ENCODE measurements at regions not wholly inside any gene's neighbourhood (a gene's known extent, or its start where the extent isn't known, plus 50 kb on each side); places are given as distances from the start of the nearest gene placed in this dataset.
A peak's percentile ranks its signal among the peaks of the same experiment; 100 is the strongest.

DNA sequence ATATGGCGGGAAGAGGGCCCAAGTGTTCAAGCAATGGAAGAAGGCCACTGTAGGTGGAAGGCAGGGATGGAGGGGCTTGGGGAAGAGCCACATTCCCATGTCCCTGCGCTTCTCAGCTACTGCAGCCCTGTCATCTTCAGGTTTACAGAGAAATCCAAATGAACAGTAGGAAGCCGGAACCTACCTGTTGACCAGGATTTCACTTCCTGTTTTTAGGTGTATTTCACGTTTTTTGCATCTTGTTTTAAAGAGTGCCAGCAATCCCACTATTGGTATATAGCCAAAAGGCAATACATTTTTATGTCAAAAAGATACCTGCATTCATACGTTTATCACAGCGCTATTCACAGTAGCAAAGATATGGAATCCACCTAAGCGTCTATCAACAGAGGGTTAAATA is 159.2 kb downstream of the SLC35B3 start:
- WGBS (ENCODE audit: insufficient coverage) = 94% methylated on average over 4 of the region's 7 CpGs
- H3K4me2 ChIP-seq (replicated peaks; ENCODE audit: extremely low read depth, low read length, poor library complexity, severe bottlenecking) = no peak overlapping the region
- no peak overlapping the region for H2AFZ ChIP-seq (ENCODE audit: insufficient read depth, low read depth, low read length, poor library complexity, severe bottlenecking)

DNA sequence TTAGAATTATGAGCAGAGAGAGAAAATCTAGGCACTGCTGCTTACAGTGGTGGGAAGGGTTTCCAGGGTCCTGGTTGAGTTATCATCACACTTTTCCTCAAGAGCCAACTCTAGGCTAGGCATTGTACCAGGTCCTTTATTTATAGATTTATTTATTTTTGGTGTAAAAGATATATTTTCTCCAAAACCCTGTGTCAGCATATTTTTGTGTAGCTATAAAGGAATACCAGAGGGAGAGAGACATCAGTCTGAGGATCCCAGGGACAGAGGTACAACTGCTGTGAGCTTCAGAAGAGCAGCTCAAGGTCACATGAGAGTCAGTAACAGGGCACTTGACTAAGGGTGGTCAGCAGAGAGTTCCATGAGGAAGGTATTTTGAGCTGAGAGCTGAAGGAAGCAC is 159.7 kb downstream of the SLC35B3 start:
- Histone ChIP-seq H2AFZ (ENCODE audit: insufficient read depth, low read depth, low read length, poor library complexity, severe bottlenecking) (no peak overlapping the region), H3K27me3 (ENCODE audit: control insufficient read depth in 2 of 2, insufficient read depth in 2 of 2, low read length in 2 of 2) (no peaks in the 10 kb centered on the region), H3K27ac (ENCODE audit: low read depth in 1 of 2, low read length in 2 of 2) (no peak overlapping the region), H3K4me3 (replicated peaks in 1 of 3; ENCODE audit: low read depth in 2 of 3, low read length in 3 of 3) (no peak overlapping the region), H3K9ac (ENCODE audit: insufficient read depth, low read length, poor library complexity, severe bottlenecking) (no peak overlapping the region), H3K4me1 (ENCODE audit: control insufficient read depth in 1 of 2, insufficient read depth in 2 of 2, low read length in 2 of 2) (no peaks in the 10 kb centered on the region), H3K79me2 (ENCODE audit: insufficient read depth, low read length) (no peaks in the 10 kb centered on the region), H4K20me1 (ENCODE audit: insufficient read depth, low read length) (no peaks in the 10 kb centered on the region), H3K4me2 (replicated peaks; ENCODE audit: extremely low read depth, low read length, poor library complexity, severe bottlenecking) (no peak overlapping the region), H3K36me3 (replicated peaks in 1 of 2; ENCODE audit: control insufficient read depth in 1 of 2, insufficient read depth in 2 of 2, low read length in 2 of 2) (no peaks in the 10 kb centered on the region), H3K9me3 (replicated peaks in 1 of 2; ENCODE audit: control insufficient read depth in 1 of 2, insufficient read depth in 1 of 2, low read length in 2 of 2) (no peaks in the 10 kb centered on the region)
- intact Hi-C loops (cut with micrococcal nuclease) = no loop called here
- no peak for DNase-seq
- H3K36me3 Mint-ChIP-seq = no peaks in the 10 kb centered on the region
- H3K4me1 Mint-ChIP-seq = no peaks in the 10 kb centered on the region
- peaks cover 0 to 7% (median 2%) of the 10 kb centered on the region in 3 donors for H3K27me3 Mint-ChIP-seq (ENCODE audit: low read depth in 3 of 3)
- H3K9me3 Mint-ChIP-seq = peaks cover 0 to 5% (median 0%) of the 10 kb centered on the region in 7 donors
- peak overlapping the region in 1 of 7 donors; percentile 3 for H3K27ac Mint-ChIP-seq
- H3K4me3 Mint-ChIP-seq = no peak overlapping the region
- TF ChIP-seq, protein P1, sequence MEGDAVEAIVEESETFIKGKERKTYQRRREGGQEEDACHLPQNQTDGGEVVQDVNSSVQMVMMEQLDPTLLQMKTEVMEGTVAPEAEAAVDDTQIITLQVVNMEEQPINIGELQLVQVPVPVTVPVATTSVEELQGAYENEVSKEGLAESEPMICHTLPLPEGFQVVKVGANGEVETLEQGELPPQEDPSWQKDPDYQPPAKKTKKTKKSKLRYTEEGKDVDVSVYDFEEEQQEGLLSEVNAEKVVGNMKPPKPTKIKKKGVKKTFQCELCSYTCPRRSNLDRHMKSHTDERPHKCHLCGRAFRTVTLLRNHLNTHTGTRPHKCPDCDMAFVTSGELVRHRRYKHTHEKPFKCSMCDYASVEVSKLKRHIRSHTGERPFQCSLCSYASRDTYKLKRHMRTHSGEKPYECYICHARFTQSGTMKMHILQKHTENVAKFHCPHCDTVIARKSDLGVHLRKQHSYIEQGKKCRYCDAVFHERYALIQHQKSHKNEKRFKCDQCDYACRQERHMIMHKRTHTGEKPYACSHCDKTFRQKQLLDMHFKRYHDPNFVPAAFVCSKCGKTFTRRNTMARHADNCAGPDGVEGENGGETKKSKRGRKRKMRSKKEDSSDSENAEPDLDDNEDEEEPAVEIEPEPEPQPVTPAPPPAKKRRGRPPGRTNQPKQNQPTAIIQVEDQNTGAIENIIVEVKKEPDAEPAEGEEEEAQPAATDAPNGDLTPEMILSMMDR (IDR thresholded peaks at IDR 0.05) = no peak

More for the DNA sequence above, 159.2 kb downstream of the SLC35B3 start:
- no peak overlapping the region for H3K9ac ChIP-seq (ENCODE audit: insufficient read depth, low read length, poor library complexity, severe bottlenecking)
- H3K9me3 ChIP-seq (replicated peaks in 1 of 2; ENCODE audit: control insufficient read depth in 1 of 2, insufficient read depth in 1 of 2, low read length in 2 of 2) = no peaks in the 10 kb centered on the region
- Mint-ChIP-seq H3K9me3 (peaks cover 0 to 2% (median 0%) of the 10 kb centered on the region in 7 donors), H3K36me3 (no peaks in the 10 kb centered on the region), H3K4me1 (no peaks in the 10 kb centered on the region), H3K4me3 (no peak overlapping the region), H3K27me3 (ENCODE audit: low read depth in 3 of 3) (peaks cover 0 to 7% (median 2%) of the 10 kb centered on the region in 3 donors), H3K27ac (peak overlapping the region in 1 of 7 donors; percentile 3)
- no peaks in the 10 kb centered on the region for H3K36me3 ChIP-seq (replicated peaks in 1 of 2; ENCODE audit: control insufficient read depth in 1 of 2, insufficient read depth in 2 of 2, low read length in 2 of 2)
- no peaks in the 10 kb centered on the region for H3K4me1 ChIP-seq (ENCODE audit: control insufficient read depth in 1 of 2, insufficient read depth in 2 of 2, low read length in 2 of 2)
- no peaks in the 10 kb centered on the region for H3K27me3 ChIP-seq (ENCODE audit: control insufficient read depth in 2 of 2, insufficient read depth in 2 of 2, low read length in 2 of 2)
- intact Hi-C loops (cut with micrococcal nuclease) = no loop called here
- TF ChIP-seq, protein P1 (IDR thresholded peaks at IDR 0.05) = no peak
- H3K79me2 ChIP-seq (ENCODE audit: insufficient read depth, low read length) = no peaks in the 10 kb centered on the region
- DNase-seq = no peak
- H4K20me1 ChIP-seq (ENCODE audit: insufficient read depth, low read length) = no peaks in the 10 kb centered on the region
- no peak overlapping the region for H3K27ac ChIP-seq (ENCODE audit: low read depth in 1 of 2, low read length in 2 of 2)
- H3K4me3 ChIP-seq (replicated peaks in 1 of 3; ENCODE audit: low read depth in 2 of 3, low read length in 3 of 3) = no peak overlapping the region
